T-cell (primary cell): ENCODE measurements at regions not wholly inside any gene's neighbourhood (a gene's known extent, or its start where the extent isn't known, plus 50 kb on each side); places are given as distances from the start of the nearest gene placed in this dataset.

ENCODE experiments used
- ATAC-seq, 4 experiments: fragments of 200-7000 bp in 3 of 4; fragments of 150-1000 bp in 1 of 4; cut with Tn5 transposase; replicated peaks in 1 of 4; 1 replicate in 3 of 4; 2 replicates in 1 of 4; pipeline ENCODE4 v1.10.0; 2021; ENCODE audit warnings: moderate library complexity in 3 of 4, mild to moderate bottlenecking in 2 of 4, moderate number of reproducible peaks in 1 of 4
- CTCF ChIA-PET, 2 donors: fragments of 300-600 bp; sonication (Branson Sonifier 250); formaldehyde crosslinking; loops; one replicate each; lab custom pipeline; 2022; ENCODE audit warnings: antibody characterized with exemption in 2 of 2; lab: Charles Lee
- POLR2A ChIA-PET, 2 donors: fragments of 300-600 bp; sonication (Branson Sonifier 250); formaldehyde crosslinking; loops; one replicate each; lab custom pipeline; 2022; ENCODE audit warnings: antibody characterized with exemption in 2 of 2; lab: Charles Lee
- DNase-seq, 35 experiments: peaks; one replicate each; pipeline versions ENCODE4 v3.0.0 to v3.0.0-alpha.2; 2013 to 2023
- H3K27ac ChIP-seq: one replicate; pipeline ENCODE4 v1.5.1; 2013; ENCODE audit warnings: low read length
- H3K27me3 ChIP-seq, 2 experiments: replicated peaks in 1 of 2; 1 replicate in 1 of 2; 2 replicates in 1 of 2; pipeline versions ENCODE4 v1.6.1 to v1.7.0; 2013; ENCODE audit warnings: low read length in 1 of 2, mixed read lengths in 1 of 2; ENCODE audit not compliant: control insufficient read depth in 2 of 2, insufficient read depth in 2 of 2; ENCODE audit errors: extremely low read depth in 1 of 2
- H3K36me3 ChIP-seq, 2 donors: 1 replicate in 1 of 2; 2 replicates in 1 of 2; pipeline versions ENCODE4 v1.6.1 to v1.7.0; 2013; ENCODE audit warnings: low read length in 1 of 2; ENCODE audit not compliant: control insufficient read depth in 2 of 2, insufficient read depth in 1 of 2; ENCODE audit errors: extremely low read depth in 1 of 2
- H3K4me1 ChIP-seq, 2 experiments: 1 replicate in 1 of 2; 2 replicates in 1 of 2; pipeline versions ENCODE4 v1.6.1 to v1.7.0; 2013; ENCODE audit warnings: low read length in 2 of 2, mixed read lengths in 1 of 2; ENCODE audit not compliant: insufficient read depth in 2 of 2, control insufficient read depth in 1 of 2; ENCODE audit errors: extremely low read depth in 1 of 2
- H3K4me3 ChIP-seq, 2 donors: 1 replicate in 1 of 2; 2 replicates in 1 of 2; pipeline versions ENCODE4 v1.5.1 to v1.7.0; 2013; ENCODE audit warnings: mild to moderate bottlenecking in 2 of 2, low read length in 1 of 2, moderate library complexity in 1 of 2; ENCODE audit not compliant: control insufficient read depth in 1 of 2; ENCODE audit errors: extremely low read depth in 1 of 2
- H3K9me3 ChIP-seq: 2 replicates; pipeline ENCODE4 v1.7.0; 2013
- H3K27ac Mint-ChIP-seq, 2 donors: one replicate each; pipeline ENCODE4 v1.8.0; 2020 to 2021; ENCODE audit warnings: mild to moderate bottlenecking in 2 of 2, mixed read lengths in 2 of 2
- H3K27me3 Mint-ChIP-seq, 2 donors: one replicate each; pipeline ENCODE4 v1.8.0; 2021 to 2022; ENCODE audit warnings: mixed read lengths in 2 of 2
- H3K36me3 Mint-ChIP-seq: one replicate; pipeline ENCODE4 v1.8.0; 2021; ENCODE audit warnings: mixed read lengths
- H3K4me1 Mint-ChIP-seq, 3 donors: one replicate each; pipeline ENCODE4 v1.8.0; 2020 to 2022; ENCODE audit warnings: mixed read lengths in 3 of 3, mild to moderate bottlenecking in 1 of 3
- H3K4me3 Mint-ChIP-seq, 3 donors: one replicate each; pipeline ENCODE4 v1.8.0; 2020 to 2022; ENCODE audit warnings: mild to moderate bottlenecking in 3 of 3, mixed read lengths in 3 of 3, moderate library complexity in 3 of 3
- H3K9me3 Mint-ChIP-seq, 3 donors: one replicate each; pipeline ENCODE4 v1.8.0; 2020 to 2022; ENCODE audit warnings: mixed read lengths in 3 of 3
- WGBS: methylation state at CpG from one replicate; pipeline ENCODE4 v1.1.5; 2013; ENCODE audit warnings: missing lambda C conversion rate; ENCODE audit not compliant: insufficient coverage; 5-methylcytosine and 5-hydroxymethylcytosine counted together

GRCh38 chr3:5072100-5072816 lies 49.8 kb upstream of the ARL8B start:
- H3K27me3 Mint-ChIP-seq: peaks cover 2 to 14% of the 10 kb centered on the region in 2 donors
- DNase-seq: no peak
- no peak for ATAC-seq
- CTCF ChIA-PET: no interaction called here
- no peaks in the 10 kb centered on the region for H3K4me1 ChIP-seq
- WGBS: 94% methylated on average over 2 of the region's 4 CpGs
- no peak overlapping the region for H3K27ac Mint-ChIP-seq
- no peak overlapping the region for H3K4me3 ChIP-seq
- H3K36me3 ChIP-seq: no peaks in the 10 kb centered on the region
- H3K4me3 Mint-ChIP-seq: no peak overlapping the region
- POLR2A ChIA-PET: no interaction called here
- H3K9me3 ChIP-seq: no peaks in the 10 kb centered on the region
- no peaks in the 10 kb centered on the region for H3K36me3 Mint-ChIP-seq
- no peaks in the 10 kb centered on the region for H3K4me1 Mint-ChIP-seq
- H3K9me3 Mint-ChIP-seq: no peaks in the 10 kb centered on the region
- H3K27me3 ChIP-seq: peaks cover 0 to 5% of the 10 kb centered on the region in 2 experiments
- no peak overlapping the region for H3K27ac ChIP-seq
